SH-SY5Y (cell line): ENCODE measurements at regions not wholly inside any gene's neighbourhood (a gene's known extent, or its start where the extent isn't known, plus 50 kb on each side); places are given as distances from the start of the nearest gene placed in this dataset.

Source experiments
- GATA2 ChIP-seq: IDR thresholded peaks from 2 replicates; pipeline ENCODE4 v1.6.1; 2011; ENCODE audit warnings: mild to moderate bottlenecking, low read depth, low read length
- GATA3 ChIP-seq: IDR thresholded peaks from 2 replicates; pipeline ENCODE4 v1.6.1; 2011; ENCODE audit warnings: low read depth, mild to moderate bottlenecking, low read length, moderate library complexity

DNA sequence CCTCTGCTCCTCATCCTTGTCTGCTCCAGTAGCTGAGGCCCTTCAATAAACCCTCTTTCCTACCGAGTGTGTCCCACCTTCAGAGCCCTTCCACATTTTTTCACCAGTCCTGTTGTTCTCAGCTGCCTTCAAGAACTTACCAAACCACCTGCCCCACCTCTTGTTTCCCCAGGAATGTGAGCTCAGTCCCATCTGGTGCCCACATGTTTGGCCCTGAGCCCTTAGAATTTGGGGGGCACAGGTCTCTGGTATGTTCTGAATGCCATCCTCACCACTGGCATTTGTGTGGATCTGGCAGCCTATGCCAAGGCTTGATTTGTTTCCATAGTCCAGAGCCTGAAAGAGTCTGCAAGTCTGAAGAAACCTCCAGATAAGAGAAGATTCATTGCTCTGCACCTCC is 315.2 kb upstream of the PPP2R3A start:
- no peak for TF ChIP-seq GATA3
- TF ChIP-seq GATA2 = no peak
